Caco-2 (cell line): ENCODE measurements at regions not wholly inside any gene's neighbourhood (a gene's known extent, or its start where the extent isn't known, plus 50 kb on each side); places are given as distances from the start of the nearest gene placed in this dataset.
A peak's percentile ranks its signal among the peaks of the same experiment; 100 is the strongest.

Experiments
- BruUV-seq: library from RNA; stranded (reverse); fragments of 400-500 nt; replicated peaks from 2 replicates; lab custom pipeline; 2021; lab: Mats Ljungman, UMichigan
- CTCF ChIA-PET: fragments of 300-600 bp; sonication (Branson Sonifier 250); formaldehyde crosslinking; loops from one replicate; lab custom pipeline; 2022; ENCODE audit warnings: antibody characterized with exemption; lab: Charles Lee
- POLR2A ChIA-PET: fragments of 300-600 bp; sonication (Branson Sonifier 250); formaldehyde crosslinking; loops from one replicate; lab custom pipeline; 2022; ENCODE audit warnings: antibody characterized with exemption; lab: Charles Lee
- DNase-seq, 2 experiments: peaks; one replicate each; pipeline versions ENCODE4 v3.0.0 to v3.0.0-alpha.2; 2020 to 2022
- H3K27me3 ChIP-seq: replicated peaks from 2 replicates; pipeline ENCODE4 v1.6.0; 2011; ENCODE audit warnings: low read length; ENCODE audit not compliant: control insufficient read depth, insufficient read depth
- H3K36me3 ChIP-seq: 2 replicates; pipeline ENCODE4 v1.5.1; 2011; ENCODE audit warnings: low read length; ENCODE audit not compliant: control insufficient read depth, insufficient read depth
- H3K4me1 ChIP-seq: fragments of 250-450 bp; sonication (Bioruptor Pico); 2 replicates; pipeline ENCODE4 v1.5.1; 2020; ENCODE audit warnings: mild to moderate bottlenecking
- H3K4me3 ChIP-seq: 2 replicates; pipeline ENCODE4 v1.5.1; 2011; ENCODE audit warnings: low read depth, mild to moderate bottlenecking, control low read depth, low read length
- H3K9me3 ChIP-seq: fragments of 250-450 bp; sonication (Bioruptor Pico); 2 replicates; pipeline ENCODE4 v1.5.1; 2020; ENCODE audit warnings: mild to moderate bottlenecking, moderate library complexity
- H3K27ac Mint-ChIP-seq: one replicate; pipeline ENCODE4 v1.8.0; 2022; ENCODE audit warnings: mixed read lengths; ENCODE audit not compliant: unreplicated experiment
- H3K27me3 Mint-ChIP-seq: one replicate; pipeline ENCODE4 v1.8.0; 2022; ENCODE audit warnings: mixed read lengths; ENCODE audit not compliant: insufficient read depth, unreplicated experiment
- H3K36me3 Mint-ChIP-seq: one replicate; pipeline ENCODE4 v1.8.0; 2022; ENCODE audit warnings: mild to moderate bottlenecking, mixed read lengths; ENCODE audit not compliant: insufficient read depth, unreplicated experiment
- H3K4me1 Mint-ChIP-seq: one replicate; pipeline ENCODE4 v1.8.0; 2022; ENCODE audit warnings: low read depth, mixed read lengths; ENCODE audit not compliant: unreplicated experiment
- H3K4me3 Mint-ChIP-seq: one replicate; pipeline ENCODE4 v1.8.0; 2022; ENCODE audit warnings: mild to moderate bottlenecking, moderate library complexity, mixed read lengths; ENCODE audit not compliant: unreplicated experiment
- H3K9me3 Mint-ChIP-seq: one replicate; pipeline ENCODE4 v1.8.0; 2022; ENCODE audit warnings: mixed read lengths; ENCODE audit not compliant: unreplicated experiment
- CTCF ChIP-seq, 2 experiments: fragments of 200-600 bp in 1 of 2; IDR thresholded peaks; 1 replicate in 1 of 2; 2 replicates in 1 of 2; pipeline versions ENCODE4 v1.5.1 to v1.8.0; 2011 to 2022; ENCODE audit warnings: antibody characterized with exemption in 1 of 2, control low read depth in 1 of 2, inconsistent platforms in 1 of 2, low read depth in 1 of 2, low read length in 1 of 2, mild to moderate bottlenecking in 1 of 2, moderate library complexity in 1 of 2; ENCODE audit not compliant: insufficient read depth in 1 of 2, severe bottlenecking in 1 of 2, unreplicated experiment in 1 of 2
- intact Hi-C: fragments of 100-400 bp; cut with micrococcal nuclease; formaldehyde crosslinking; loops from one replicate; pipeline ENCODE4 v1.10.0; 2022; ENCODE audit not compliant: unreplicated experiment

GRCh38 chr1:68322096-68322495 is 89.8 kb upstream of the WLS start:
- no peak for TF ChIP-seq CTCF (IDR thresholded peaks at IDR 0.05; ENCODE audit: insufficient read depth in 1 of 2, low read depth in 1 of 2, low read length in 1 of 2, severe bottlenecking in 1 of 2, unreplicated experiment in 1 of 2)
- Histone ChIP-seq H3K9me3 (no peaks in the 10 kb centered on the region), H3K36me3 (no peaks in the 10 kb centered on the region), H3K27me3 (no peaks in the 10 kb centered on the region), H3K4me3 (no peak overlapping the region), H3K4me1 (no peaks in the 10 kb centered on the region)
- DNase-seq = no peak
- Mint-ChIP-seq H3K9me3 (no peaks in the 10 kb centered on the region), H3K4me3 (no peak overlapping the region), H3K36me3 (no peaks in the 10 kb centered on the region), H3K4me1 (no peaks in the 10 kb centered on the region), H3K27ac (no peak overlapping the region), H3K27me3 (peaks cover 4% of the 10 kb centered on the region)
- CTCF ChIA-PET = no interaction called here
- no TSS peak for BruUV-seq
- intact Hi-C loops = loop anchor here (5.0 kb wide), 1 partner anchor 90 kb away; the partner anchor contains the start of gene WLS
- POLR2A ChIA-PET = no interaction called here

- ChIA-PET CTCF (interaction anchor here (0.6 to 2.1 kb wide), 7 partner anchors 10 to 204 kb away, joined by 3 to 47 read pairs (median 3); partner anchors contain the start of gene WLS), POLR2A (interaction anchor here (1.0 kb wide), 1 partner anchor 90 kb away, joined by 5 read pairs; no protein-coding TSS in a partner anchor)
- H3K9me3 Mint-ChIP-seq = no peaks in the 10 kb centered on the region
- no peaks in the 10 kb centered on the region for H3K36me3 ChIP-seq
- peak; percentile 70 to 74 for DNase-seq
- no peaks in the 10 kb centered on the region for H3K9me3 ChIP-seq
- no peaks in the 10 kb centered on the region for H3K27me3 ChIP-seq
- H3K4me1 ChIP-seq = no peaks in the 10 kb centered on the region
- intact Hi-C loops = loop anchor here (1.0 to 5.0 kb wide), 4 partner anchors 89 to 205 kb away; partner anchors contain the start of gene WLS
- H3K36me3 Mint-ChIP-seq = no peaks in the 10 kb centered on the region
- no peak overlapping the region for H3K27ac Mint-ChIP-seq
- TF ChIP-seq CTCF (IDR thresholded peaks at IDR 0.05; ENCODE audit: insufficient read depth in 1 of 2, low read depth in 1 of 2, low read length in 1 of 2, severe bottlenecking in 1 of 2, unreplicated experiment in 1 of 2) = peak; percentile 46 to 81
- no peaks in the 10 kb centered on the region for H3K4me1 Mint-ChIP-seq
- no peak overlapping the region for H3K4me3 ChIP-seq
- no peak overlapping the region for H3K4me3 Mint-ChIP-seq
- H3K27me3 Mint-ChIP-seq = no peaks in the 10 kb centered on the region
- BruUV-seq = no TSS peak
Observed at GRCh38 chr1:68321084-68321685, 88.9 kb upstream of the WLS start.

GRCh38 chr1:68320349-68320748 is 88.0 kb upstream of the WLS start:
- H3K4me3 ChIP-seq = no peak overlapping the region
- intact Hi-C loops = loop anchor here (5.0 kb wide), 1 partner anchor 88 kb away; the partner anchor contains the start of gene WLS
- H3K4me1 Mint-ChIP-seq = no peaks in the 10 kb centered on the region
- H3K27ac Mint-ChIP-seq = no peak overlapping the region
- no peak overlapping the region for H3K4me3 Mint-ChIP-seq
- no peak for TF ChIP-seq CTCF (IDR thresholded peaks at IDR 0.05; ENCODE audit: insufficient read depth in 1 of 2, low read depth in 1 of 2, low read length in 1 of 2, severe bottlenecking in 1 of 2, unreplicated experiment in 1 of 2)
- no peaks in the 10 kb centered on the region for H3K4me1 ChIP-seq
- no peaks in the 10 kb centered on the region for H3K27me3 ChIP-seq
- ChIA-PET POLR2A (interaction anchor here (1.0 kb wide), 1 partner anchor 89 kb away, joined by 5 read pairs; no protein-coding TSS in a partner anchor), CTCF (interaction anchor here (0.6 to 2.1 kb wide), 5 partner anchors 89 to 468 kb away, joined by 3 to 47 read pairs (median 5); partner anchors contain the start of gene WLS)
- no peaks in the 10 kb centered on the region for H3K27me3 Mint-ChIP-seq
- H3K36me3 ChIP-seq = no peaks in the 10 kb centered on the region
- no TSS peak for BruUV-seq
- DNase-seq = peak in 1 of 2 experiments; percentile 33
- H3K9me3 Mint-ChIP-seq = no peaks in the 10 kb centered on the region
- H3K9me3 ChIP-seq = no peaks in the 10 kb centered on the region
- no peaks in the 10 kb centered on the region for H3K36me3 Mint-ChIP-seq
